GM18861 (cell line): ENCODE measurements at regions not wholly inside any gene's neighbourhood (a gene's known extent, or its start where the extent isn't known, plus 50 kb on each side); places are given as distances from the start of the nearest gene placed in this dataset.

Source experiments
- ATAC-seq: cut with Tn5 transposase; IDR thresholded peaks from one replicate; pipeline ENCODE4 v1.9.1; 2021; ENCODE audit not compliant: unreplicated experiment

DNA sequence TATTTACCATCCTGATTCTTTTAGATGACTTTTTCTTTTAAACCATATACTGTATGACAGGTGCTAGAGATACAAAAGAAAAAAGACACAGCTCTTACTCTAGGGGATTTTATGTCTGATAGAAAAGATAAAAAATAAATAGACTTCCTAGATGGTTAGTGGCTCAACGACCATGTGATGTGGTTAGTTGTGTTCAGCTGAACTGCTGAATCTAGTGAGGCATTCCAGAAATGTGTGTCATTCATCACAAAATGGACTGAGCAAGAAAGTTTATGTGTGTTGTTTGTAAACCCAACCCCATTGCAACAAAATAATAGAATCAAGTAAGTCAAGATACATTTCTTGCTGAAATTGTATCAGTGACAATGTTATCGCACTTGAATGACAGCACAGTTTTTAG lies 205.8 kb upstream of the LYPLAL1 start:
- ATAC-seq = no peak

DNA sequence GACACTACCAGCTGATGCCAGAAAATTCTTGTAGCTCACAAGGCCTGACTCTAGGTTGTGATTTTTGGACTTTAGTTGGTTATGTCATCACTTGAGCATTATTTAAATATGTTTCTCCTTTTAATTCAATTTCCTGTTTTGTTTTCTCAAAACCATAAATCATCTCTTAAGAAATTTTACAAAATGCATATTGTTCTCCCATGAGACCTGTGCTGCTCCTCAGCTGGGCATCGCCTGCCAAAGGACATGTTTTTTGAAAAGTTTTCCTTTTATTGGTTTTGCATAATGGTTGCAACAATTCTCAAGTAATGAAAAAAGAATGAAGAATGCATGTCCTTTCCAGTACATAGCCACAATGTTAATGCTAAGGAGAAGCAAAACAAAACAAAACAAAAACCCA lies 204.7 kb upstream of the LYPLAL1 start:
- ATAC-seq = no peak

DNA sequence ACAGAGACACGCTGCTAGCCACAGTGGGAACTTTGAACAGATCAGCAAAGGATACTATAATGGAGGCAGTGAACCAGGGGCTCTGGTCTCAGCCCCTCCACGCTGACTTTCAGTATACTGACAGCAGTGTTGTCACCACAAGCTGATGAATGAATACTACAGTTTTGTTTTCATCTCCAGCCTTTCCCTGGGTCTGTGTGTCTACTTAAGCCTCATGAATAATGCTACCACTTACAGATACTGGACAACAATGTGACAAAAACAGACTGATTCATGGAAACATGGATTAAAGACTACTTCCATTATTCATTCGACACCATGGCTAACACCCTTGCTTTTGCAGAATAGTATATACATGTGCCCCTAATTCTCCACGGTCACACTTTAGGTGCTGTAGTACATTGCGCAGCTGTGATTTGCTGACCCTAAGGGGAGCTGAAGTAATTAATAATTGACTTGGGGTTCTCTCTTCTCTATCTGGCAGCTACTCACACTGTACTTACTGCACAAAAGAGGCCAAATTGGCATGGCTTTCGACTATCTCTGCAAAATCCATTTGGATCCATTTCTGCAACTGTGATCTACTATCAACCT lies 203.2 kb upstream of the LYPLAL1 start:
- no peak for ATAC-seq

DNA sequence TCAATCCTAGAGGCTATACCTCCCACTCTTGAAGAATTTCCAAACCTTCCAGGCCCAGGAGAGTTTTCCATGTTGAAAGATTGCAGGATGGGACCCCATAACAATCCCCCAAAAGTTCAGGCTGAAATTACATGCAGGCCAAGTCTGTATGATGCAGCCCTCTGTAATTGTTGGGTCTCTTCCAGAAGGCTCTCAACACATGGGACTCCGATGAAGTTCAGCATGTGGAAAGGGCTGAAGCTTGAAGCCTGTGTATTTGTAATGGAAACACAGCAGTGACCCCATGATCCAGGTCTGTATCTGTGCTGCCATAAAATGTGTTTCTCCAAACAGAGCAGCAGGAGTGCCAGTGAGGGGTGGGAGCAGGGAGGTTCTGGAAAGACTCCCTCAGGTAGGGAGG lies 202.5 kb upstream of the LYPLAL1 start:
- ATAC-seq = no peak

DNA sequence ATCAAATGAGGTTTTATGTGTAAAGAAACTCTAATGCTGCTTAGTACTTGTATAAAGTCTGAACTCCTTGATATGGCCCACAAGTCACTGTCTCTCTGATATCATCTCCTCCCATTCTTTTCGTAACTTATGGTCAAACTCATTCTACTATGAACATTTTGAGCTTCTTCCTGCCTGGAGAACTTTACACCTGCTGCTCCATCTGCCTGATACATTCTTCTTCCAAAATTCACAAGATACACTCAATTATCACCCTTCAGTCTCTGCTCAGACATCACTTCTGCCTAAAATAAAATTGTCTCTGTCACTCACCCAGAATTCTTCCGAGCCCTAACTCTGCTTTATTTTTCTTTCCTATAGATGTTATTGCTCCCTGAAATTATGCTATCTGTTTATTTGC lies 192.8 kb upstream of the LYPLAL1 start:
- ATAC-seq = no peak

DNA sequence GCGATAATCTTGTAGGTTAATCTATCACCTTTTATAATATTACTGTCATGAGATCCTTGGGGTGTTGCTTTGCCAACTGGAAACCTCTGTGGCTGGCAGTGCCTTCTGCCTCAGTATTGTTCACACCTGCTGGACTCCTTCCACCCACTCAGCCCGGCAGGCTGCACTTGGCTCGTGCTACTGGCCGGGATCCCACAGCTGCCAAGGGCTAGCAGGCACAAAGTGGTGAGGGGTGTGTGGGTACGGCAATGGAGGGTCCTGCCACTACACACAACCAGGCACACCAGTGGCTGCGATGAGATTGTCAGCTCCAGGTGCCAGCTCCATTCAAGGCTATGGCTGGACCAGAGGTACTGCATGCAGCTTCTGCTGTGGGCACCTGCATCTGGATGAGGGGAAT lies 191.2 kb upstream of the LYPLAL1 start:
- no peak for ATAC-seq

DNA sequence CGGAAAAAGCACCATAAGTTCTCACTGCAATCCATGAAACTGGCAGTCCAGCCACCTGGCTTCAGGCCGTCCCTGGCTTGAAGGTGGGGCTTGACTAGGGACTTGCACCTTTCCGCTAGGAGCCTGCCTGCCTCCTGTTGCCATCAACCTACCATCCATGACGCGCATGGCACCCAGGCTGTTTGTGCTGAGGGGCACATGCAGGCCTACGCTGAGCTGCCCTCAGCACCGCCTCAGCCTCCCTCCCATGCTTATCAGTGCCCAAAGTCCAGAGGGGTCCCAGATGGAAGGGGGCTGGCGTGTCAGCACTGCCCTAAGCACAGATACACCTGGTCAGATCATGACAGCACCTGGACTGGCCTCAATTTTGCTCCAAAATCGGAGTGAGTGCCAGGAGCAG lies 190.2 kb upstream of the LYPLAL1 start:
- ATAC-seq = no peak

DNA sequence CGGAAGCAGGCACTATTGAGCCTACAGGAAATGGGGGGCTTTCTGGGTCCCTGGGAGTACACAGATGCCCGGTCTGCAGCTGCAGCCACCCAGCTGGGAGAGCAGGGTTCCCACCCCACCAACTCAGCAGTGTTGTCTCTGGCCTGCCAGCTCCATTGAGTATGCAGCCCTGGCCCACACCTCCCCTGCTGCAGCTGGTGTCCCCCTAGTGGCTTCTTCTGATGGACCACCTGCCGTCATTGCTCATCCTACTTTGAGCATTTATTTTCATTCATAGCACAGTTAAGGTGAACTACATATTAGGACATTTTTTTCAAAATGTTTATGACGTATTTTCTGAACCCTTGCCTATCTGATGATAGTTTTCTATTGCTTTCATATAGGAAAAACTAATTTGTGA lies 189.8 kb upstream of the LYPLAL1 start:
- no peak for ATAC-seq

DNA sequence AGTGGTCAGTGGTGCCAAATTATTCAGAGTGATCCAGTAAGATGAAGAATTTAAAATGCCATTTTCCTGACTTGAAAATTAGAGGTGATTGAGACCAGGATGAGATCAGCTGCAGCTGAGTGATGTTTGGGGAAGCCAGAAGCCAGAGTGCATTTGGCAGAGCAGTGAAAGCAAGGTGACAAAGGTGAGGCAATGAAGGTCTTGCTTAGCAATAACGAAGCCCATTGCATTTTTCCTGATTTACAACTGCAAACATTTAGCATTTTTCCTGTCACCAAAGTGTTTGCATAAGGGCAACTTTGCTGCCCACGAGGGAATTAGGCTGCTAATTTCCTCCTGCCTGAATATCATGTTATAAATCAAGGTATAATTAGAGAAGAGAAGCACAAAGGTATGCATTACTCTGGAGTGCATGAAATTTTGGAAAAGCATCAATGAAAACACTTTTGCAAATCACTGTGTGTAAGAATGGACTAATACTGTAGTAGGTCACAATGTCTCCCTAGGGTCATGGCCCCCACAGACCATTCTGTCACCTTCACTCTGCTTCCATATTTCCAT lies 188.2 kb upstream of the LYPLAL1 start:
- no peak for ATAC-seq

DNA sequence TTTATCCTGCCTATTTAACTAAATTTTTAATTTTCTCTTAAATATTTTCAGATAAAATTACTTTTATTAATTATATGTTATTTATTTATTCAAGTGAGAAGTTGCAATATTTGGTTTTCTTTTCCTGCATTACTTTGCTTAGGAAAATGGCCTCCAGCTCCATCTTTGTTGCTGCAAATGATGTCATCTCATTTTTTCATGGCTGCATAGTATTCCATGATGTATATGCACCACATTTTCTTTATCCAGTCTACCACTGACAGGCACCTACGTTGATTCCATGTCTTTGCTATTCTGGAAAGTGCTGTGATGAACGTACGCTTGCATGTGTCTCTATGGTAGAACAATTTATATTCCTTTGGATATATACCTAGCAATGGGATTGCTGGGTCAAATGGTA lies 186.9 kb upstream of the LYPLAL1 start:
- no peak for ATAC-seq

DNA sequence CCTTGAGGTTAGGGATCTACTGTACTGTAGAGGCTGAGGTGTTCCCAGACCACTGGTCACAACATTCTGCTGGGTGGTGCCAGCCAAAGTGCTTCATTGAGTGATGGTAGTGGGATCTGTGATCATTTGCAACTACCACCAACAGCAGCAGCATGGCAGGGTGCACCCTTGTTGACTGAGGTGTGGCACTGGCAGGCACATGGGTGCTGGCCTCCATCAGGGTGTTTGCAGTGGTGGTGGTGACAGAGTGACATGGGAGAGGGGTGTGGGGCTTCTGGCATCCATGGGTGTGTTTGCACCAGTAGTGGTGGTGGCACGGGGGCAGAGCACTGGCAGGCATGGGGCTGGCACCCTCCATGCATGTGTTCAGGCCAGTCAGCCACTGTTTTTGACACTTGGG lies 183.7 kb upstream of the LYPLAL1 start:
- ATAC-seq = no peak

DNA sequence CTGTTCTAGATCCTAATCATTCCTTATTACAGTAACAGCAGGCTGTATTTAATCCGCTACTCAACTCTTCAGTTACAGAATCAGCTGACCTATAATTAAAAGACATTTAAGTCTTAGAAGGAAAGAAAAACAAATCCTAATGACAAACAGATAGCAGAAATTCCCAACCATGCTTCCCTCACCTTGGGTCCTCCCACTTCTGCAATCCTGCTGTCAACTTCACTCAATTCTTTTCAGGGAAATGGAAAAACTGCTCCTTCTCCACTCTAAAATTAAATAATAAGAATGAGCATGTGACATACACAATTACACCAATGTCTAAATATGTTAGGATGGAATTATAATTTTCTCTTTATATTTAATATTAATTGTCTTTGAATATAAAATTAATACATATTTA lies 182.6 kb upstream of the LYPLAL1 start:
- ATAC-seq = no peak

DNA sequence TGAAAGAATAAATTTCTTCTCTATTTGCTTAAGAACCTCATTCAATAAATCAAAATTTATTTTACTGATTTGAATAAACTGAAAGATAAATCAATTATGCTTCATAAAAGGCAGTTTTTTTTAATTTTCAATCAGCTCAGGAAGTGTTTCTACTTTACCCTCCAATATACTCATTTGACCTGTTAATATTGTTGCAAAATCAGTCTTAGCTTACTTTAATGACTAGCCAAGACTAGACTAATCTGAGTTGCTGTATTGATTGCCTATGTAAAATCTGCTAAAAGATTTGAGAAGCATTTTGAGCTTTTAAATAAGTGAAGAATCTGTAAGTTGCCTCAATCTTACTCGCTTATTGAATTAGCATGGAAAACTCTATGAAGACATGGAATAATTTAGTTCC lies 179.1 kb upstream of the LYPLAL1 start:
- no peak for ATAC-seq

DNA sequence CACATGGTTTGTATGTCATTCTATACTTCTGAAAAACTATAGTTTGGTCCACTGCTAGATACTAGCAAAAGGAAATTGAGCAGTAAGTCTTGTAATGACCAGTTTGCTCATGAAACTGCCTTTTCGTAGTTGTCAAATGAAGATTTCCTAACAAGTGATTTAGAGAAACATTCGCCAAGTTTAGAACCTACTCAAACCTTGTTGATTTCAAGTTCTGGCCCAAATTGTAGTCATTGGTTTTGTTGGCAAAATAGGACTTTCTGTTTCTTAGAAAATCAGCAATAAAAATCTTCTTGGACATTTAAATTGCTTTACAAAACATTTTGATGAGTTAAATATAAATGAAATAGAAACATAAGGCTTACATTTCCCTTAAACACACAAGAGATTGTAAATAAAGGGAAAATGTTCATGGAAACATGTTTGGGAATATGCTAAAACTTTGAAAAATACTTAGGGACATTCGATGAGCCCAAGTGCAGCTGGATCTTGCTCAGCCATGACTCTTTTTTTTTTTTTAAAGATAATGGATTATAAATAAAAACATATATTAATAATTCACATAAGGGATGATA lies 178.5 kb upstream of the LYPLAL1 start:
- no peak for ATAC-seq

DNA sequence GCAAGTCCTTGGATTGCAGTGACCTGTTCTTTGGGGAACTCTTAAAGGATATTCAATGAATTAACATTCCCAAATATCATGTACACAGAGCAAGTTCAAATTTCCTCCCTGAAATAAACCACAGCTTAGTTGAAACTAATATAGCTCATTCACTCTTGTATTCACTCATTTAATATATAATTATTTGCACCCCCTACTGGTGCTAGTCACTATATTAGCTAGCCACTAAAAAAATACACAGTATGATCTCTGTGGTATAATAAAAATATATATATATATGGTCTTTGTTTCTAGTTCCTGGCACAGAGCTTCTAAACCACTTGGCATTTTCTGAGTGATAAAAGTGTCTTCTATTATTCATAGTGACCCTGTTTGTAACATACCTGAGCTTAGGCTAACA lies 177.3 kb upstream of the LYPLAL1 start:
- peak; percentile 42 for ATAC-seq

DNA sequence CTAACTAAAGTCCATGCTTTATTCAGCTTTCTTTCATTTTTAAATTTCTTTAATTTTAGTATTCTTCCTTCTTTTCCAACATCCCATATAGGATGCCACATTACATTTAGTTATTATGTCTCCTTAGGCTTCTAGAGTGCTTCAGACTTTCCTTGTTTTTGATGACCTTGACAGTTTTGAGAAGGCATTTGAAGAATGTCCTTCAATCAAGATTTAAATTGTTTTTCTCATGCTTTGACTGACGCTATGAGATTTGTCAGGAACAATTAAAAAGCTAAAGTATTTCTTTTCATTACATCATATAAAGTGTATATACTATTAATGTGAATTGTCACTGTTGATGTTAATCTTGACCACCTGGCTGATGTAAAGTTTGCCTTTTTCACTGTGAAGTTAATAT lies 173.7 kb upstream of the LYPLAL1 start:
- ATAC-seq = no peak

DNA sequence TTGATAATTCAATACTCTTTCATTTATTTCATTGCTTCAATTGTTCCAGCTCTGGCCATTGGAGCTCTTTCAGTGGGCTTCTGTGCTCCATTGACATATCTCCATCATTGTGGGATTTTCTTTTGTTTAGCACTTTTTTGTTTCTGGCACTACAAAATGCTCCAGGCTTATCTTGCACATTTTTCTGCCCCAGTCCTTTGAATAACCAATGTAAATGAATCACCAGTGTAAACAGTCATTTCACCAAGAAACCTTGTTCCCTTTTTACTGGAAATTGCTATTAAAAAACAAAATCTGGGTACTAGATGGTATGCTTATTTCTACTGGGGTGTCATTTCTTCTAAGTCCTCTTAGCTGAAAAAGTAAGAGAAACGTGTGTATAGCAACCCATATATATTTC lies 173.0 kb upstream of the LYPLAL1 start:
- no peak for ATAC-seq

DNA sequence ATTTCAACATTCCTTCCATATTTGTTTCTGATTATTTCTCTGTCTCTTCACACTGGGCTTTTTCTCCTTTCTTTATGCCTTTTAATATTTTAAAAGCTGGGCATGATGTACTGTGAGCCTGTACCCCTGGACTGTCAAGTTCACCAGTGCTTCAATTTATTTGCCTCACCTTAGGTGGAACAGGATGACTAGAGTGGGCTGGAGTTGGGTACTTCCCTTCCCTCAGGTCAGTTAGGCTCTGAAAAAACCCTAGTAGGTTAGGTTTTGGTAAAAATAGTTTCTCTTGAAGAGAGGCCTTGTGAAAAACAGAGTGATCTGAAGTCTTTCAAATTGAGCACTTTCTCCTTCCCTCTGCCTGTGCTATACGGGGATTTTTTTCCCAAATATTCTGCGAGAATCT lies 163.0 kb upstream of the LYPLAL1 start:
- ATAC-seq = no peak

DNA sequence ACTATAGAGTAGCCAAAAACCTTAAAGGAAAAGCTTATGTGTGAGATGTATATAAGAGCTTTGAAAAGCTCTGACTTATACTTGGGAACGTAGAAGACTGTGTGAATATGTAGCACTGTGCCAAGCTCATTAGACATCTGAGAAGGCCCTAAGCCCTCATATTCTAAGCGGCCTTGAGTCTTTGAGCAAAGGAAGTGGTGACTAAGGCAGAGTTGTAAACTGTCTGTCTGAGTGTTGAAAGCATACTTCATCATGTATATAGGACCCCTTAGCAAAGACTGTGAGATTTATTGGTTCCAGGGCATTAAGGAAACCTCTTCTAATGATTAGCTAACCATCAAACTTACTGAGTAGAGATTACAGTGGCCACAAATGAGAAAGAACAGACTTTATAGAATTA lies 153.3 kb upstream of the LYPLAL1 start:
- ATAC-seq = no peak

DNA sequence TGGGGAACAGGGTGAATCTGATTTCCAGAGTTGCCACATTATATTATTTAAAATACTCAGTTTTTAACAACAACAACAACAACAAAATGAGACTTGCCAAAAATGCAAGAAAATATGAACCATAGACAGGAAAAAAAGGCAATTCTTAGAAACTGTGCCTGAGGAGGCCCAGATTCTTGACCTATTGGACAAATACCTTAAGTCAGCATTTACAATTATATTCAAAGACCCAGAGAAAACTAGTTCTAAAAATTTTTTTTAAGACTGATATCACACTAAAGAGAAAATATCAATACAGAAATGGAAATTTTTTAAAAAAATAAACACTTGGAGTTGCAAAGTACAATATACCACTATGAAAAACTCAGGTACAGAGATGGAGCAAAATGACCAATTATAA lies 152.8 kb upstream of the LYPLAL1 start:
- no peak for ATAC-seq

DNA sequence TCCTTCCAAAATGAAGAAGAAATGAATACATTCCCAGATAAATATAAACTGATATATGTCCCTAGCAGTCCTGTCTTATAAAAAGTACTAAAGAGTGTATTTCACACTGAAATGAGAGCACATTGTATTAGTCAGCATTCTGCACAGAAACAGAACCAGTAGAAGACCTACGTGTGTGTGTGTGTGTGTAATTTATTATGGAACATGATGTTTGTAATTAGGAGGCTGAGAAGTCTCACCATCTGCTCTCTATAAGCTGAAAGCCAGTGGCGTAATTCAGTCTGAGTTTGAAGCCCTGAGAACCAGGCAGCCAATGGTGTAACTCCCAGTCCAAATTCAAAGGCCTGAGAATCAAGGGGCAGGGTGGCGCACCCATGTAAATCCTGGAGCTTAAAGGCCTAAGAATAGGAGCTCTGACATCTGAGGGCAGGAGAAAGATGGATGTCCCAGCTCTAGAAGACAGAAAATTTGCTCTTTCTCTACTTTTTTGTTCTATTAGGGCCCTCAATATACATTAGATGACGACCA lies 146.5 kb upstream of the LYPLAL1 start:
- no peak for ATAC-seq

DNA sequence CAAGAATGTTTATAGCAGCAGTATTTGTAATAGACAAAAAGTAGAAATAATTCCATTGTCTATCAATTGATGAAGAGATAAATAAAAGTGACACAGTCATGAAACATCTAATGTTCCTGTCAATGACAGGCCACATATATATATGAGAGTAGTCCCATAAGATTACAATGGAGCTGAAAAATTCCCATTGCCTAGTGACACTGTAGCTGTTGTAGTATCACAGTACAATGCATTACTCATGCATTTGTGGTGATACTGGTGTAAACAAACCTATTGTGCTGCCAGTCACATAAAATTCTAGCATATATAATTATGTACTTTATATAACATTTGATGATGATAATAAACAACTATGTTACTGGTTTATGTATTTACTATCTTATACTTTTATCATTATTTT lies 141.9 kb upstream of the LYPLAL1 start:
- no peak for ATAC-seq

DNA sequence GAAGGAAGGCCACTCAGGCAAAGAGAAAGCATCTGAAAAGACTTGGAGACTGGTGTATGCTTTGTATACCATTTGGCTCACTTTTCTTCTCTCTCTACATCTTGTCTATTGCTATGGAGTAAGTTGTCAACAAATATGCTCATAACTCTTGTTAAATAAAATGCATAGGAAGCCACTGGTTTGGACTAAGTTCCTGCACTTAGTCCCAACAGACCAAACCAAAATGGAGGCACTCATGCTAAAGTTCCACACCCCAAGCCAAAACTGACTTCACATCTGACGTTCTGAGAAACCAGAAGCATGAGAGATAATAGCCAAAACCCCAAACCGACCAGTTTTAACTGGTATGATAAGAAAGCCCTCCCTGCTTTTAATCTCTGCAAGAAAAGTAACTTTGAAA lies 135.3 kb upstream of the LYPLAL1 start:
- no peak for ATAC-seq
